Type B pancreatic cell (in vitro differentiated cells): ENCODE measurements at regions not wholly inside any gene's neighbourhood (a gene's known extent, or its start where the extent isn't known, plus 50 kb on each side); places are given as distances from the start of the nearest gene placed in this dataset.

Experiments
- DNase-seq: peaks from one replicate; pipeline ENCODE4 v3.0.0; 2021; ENCODE audit warnings: mixed read lengths; ENCODE audit not compliant: unreplicated experiment; ENCODE audit errors: extremely low spot score
- H3K27ac Mint-ChIP-seq: 2 replicates; pipeline ENCODE4 v1.8.0; 2021; ENCODE audit warnings: mild to moderate bottlenecking, mixed read lengths
- H3K27me3 Mint-ChIP-seq: 2 replicates; pipeline ENCODE4 v1.8.0; 2021; ENCODE audit warnings: mixed read lengths
- H3K36me3 Mint-ChIP-seq: 2 replicates; pipeline ENCODE4 v1.8.0; 2021; ENCODE audit warnings: mixed read lengths
- H3K4me1 Mint-ChIP-seq: one replicate; pipeline ENCODE4 v1.8.0; 2021; ENCODE audit warnings: mixed read lengths; ENCODE audit not compliant: unreplicated experiment
- H3K4me3 Mint-ChIP-seq: 2 replicates; pipeline ENCODE4 v1.8.0; 2021; ENCODE audit warnings: mild to moderate bottlenecking, mixed read lengths
- H3K9me3 Mint-ChIP-seq: 2 replicates; pipeline ENCODE4 v1.8.0; 2021; ENCODE audit warnings: mixed read lengths
- CTCF ChIP-seq: fragments of 200-600 bp; sonication (generic); conservative IDR thresholded peaks from 2 replicates; pipeline ENCODE4 v1.5.0; 2021; ENCODE audit warnings: antibody characterized with exemption, mild to moderate bottlenecking

- Mint-ChIP-seq H3K9me3 (no peaks in the 10 kb centered on the region), H3K4me1 (no peaks in the 10 kb centered on the region), H3K4me3 (no peak overlapping the region), H3K27me3 (peaks cover 22% of the 10 kb centered on the region), H3K36me3 (no peaks in the 10 kb centered on the region), H3K27ac (no peak overlapping the region)
- DNase-seq, result no peak
- no peak for TF ChIP-seq CTCF
Measured at GRCh38 chr22:49439373-49439772, 388.3 kb downstream of the BRD1 start.

DNA sequence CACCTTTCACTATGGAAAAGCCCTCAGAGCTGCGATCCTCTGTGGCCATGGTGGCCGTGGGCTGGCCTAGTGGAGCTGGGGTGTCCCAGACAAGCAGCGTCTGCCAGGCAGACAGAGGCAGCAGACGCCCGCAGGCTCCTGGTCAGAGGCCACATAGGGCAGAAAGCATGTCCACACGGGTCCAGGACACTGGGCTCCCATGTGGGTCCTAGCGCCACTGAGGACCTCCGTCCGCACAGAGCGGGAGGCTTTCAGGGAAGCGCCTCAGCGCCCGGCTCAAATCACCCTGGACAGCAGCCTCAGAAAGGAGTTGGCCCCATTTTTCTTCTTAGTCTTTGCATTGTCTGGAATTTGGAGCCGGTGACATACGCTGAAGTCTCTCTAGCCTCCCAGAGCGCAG lies 389.7 kb downstream of the BRD1 start:
- no peaks in the 10 kb centered on the region for H3K9me3 Mint-ChIP-seq
- no peak for TF ChIP-seq CTCF
- no peak for DNase-seq
- no peak overlapping the region for H3K4me3 Mint-ChIP-seq
- H3K36me3 Mint-ChIP-seq, result no peaks in the 10 kb centered on the region
- H3K27ac Mint-ChIP-seq, result no peak overlapping the region
- no peaks in the 10 kb centered on the region for H3K4me1 Mint-ChIP-seq
- H3K27me3 Mint-ChIP-seq, result peaks cover 30% of the 10 kb centered on the region

GRCh38 chr22:49437356-49437755 lies 390.3 kb downstream of the BRD1 start:
- H3K36me3 Mint-ChIP-seq, result no peaks in the 10 kb centered on the region
- H3K4me3 Mint-ChIP-seq, result no peak overlapping the region
- no peaks in the 10 kb centered on the region for H3K4me1 Mint-ChIP-seq
- no peak for DNase-seq
- H3K9me3 Mint-ChIP-seq, result no peaks in the 10 kb centered on the region
- H3K27me3 Mint-ChIP-seq, result peaks cover 36% of the 10 kb centered on the region
- no peak for TF ChIP-seq CTCF
- H3K27ac Mint-ChIP-seq, result no peak overlapping the region

DNA sequence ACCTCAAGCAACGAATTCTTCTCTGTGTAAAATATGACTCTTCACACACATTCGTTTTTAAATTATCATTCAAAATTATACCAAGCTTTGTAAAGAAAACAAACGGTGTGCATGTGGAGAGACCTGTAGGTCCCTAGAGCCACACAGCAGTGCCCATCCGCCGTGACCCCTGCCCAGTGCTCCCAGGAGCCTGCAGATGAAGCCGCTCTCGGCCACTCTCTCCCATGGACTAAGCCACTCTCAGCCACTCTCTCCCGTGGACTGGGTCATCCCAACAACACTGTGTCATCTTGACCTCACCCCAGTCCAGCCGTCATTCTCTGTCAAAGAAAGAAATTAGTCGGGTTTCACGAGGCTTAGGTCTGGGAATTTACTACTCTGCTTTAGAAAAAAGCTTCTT lies 391.6 kb downstream of the BRD1 start:
- H3K4me1 Mint-ChIP-seq, result no peaks in the 10 kb centered on the region
- H3K9me3 Mint-ChIP-seq, result no peaks in the 10 kb centered on the region
- no peaks in the 10 kb centered on the region for H3K36me3 Mint-ChIP-seq
- DNase-seq, result no peak
- peaks cover 49% of the 10 kb centered on the region for H3K27me3 Mint-ChIP-seq
- H3K27ac Mint-ChIP-seq, result no peak overlapping the region
- TF ChIP-seq CTCF, result no peak
- no peak overlapping the region for H3K4me3 Mint-ChIP-seq

- Mint-ChIP-seq H3K9me3 (no peaks in the 10 kb centered on the region), H3K27ac (no peak overlapping the region), H3K36me3 (no peaks in the 10 kb centered on the region), H3K4me3 (no peak overlapping the region), H3K4me1 (no peaks in the 10 kb centered on the region), H3K27me3 (peaks cover 51% of the 10 kb centered on the region)
- no peak for TF ChIP-seq CTCF
- no peak for DNase-seq
Measured at GRCh38 chr22:49435596-49435995, 392.1 kb downstream of the BRD1 start.
